H9 (cell line): ENCODE measurements at regions not wholly inside any gene's neighbourhood (a gene's known extent, or its start where the extent isn't known, plus 50 kb on each side); places are given as distances from the start of the nearest gene placed in this dataset.

Experiments used
- DNase-seq: peaks from one replicate; pipeline ENCODE4 v3.0.0-alpha.2; 2017
- H2AFZ ChIP-seq: one replicate; pipeline ENCODE4 v1.6.1; 2013; ENCODE audit warnings: mild to moderate bottlenecking, low read length, control low read depth, moderate library complexity
- H2AK5ac ChIP-seq: 2 replicates; pipeline ENCODE4 v1.6.1; 2013; ENCODE audit warnings: low read length, control low read depth, mixed read lengths; ENCODE audit not compliant: insufficient read length
- H2BK120ac ChIP-seq: one replicate; pipeline ENCODE4 v1.6.1; 2013; ENCODE audit warnings: low read depth, mild to moderate bottlenecking, low read length, control low read depth, inconsistent platforms; ENCODE audit not compliant: poor library complexity, severe bottlenecking
- H2BK12ac ChIP-seq: 2 replicates; pipeline ENCODE4 v1.6.1; 2013; ENCODE audit warnings: low read length, control low read depth, mixed read lengths, low read depth; ENCODE audit not compliant: insufficient read length
- H2BK15ac ChIP-seq: 2 replicates; pipeline ENCODE4 v1.6.1; 2013; ENCODE audit warnings: low read depth, low read length, control low read depth
- H2BK20ac ChIP-seq: one replicate; pipeline ENCODE4 v1.6.1; 2013; ENCODE audit warnings: low read depth, mild to moderate bottlenecking, low read length, control low read depth, inconsistent platforms; ENCODE audit not compliant: poor library complexity, severe bottlenecking
- H2BK5ac ChIP-seq: 2 replicates; pipeline ENCODE4 v1.6.1; 2013; ENCODE audit warnings: low read length, control low read depth, mixed read lengths; ENCODE audit not compliant: insufficient read length
- H3K14ac ChIP-seq: 2 replicates; pipeline ENCODE4 v1.6.1; 2013; ENCODE audit warnings: low read length, control low read depth; ENCODE audit not compliant: insufficient read depth
- H3K18ac ChIP-seq: 2 replicates; pipeline ENCODE4 v1.6.1; 2013; ENCODE audit warnings: low read depth, mild to moderate bottlenecking, mixed read lengths, low read length, control low read depth; ENCODE audit not compliant: insufficient read length
- H3K23ac ChIP-seq: 2 replicates; pipeline ENCODE4 v1.6.1; 2013; ENCODE audit warnings: low read length, control low read depth, mixed read lengths, low read depth; ENCODE audit not compliant: insufficient read length
- H3K23me2 ChIP-seq: 2 replicates; pipeline ENCODE4 v1.6.1; 2013; ENCODE audit warnings: low read depth, mild to moderate bottlenecking, mixed read lengths, low read length, control low read depth; ENCODE audit not compliant: insufficient read length, poor library complexity, severe bottlenecking
- H3K27ac ChIP-seq: 2 replicates; pipeline ENCODE4 v1.5.1; 2013; ENCODE audit warnings: low read length, control low read depth, mixed read lengths, low read depth; ENCODE audit not compliant: insufficient read length
- H3K27me3 ChIP-seq: 2 replicates; pipeline ENCODE4 v1.6.1; 2013; ENCODE audit warnings: low read length, control low read depth, inconsistent platforms; ENCODE audit not compliant: insufficient read depth
- H3K4ac ChIP-seq: 2 replicates; pipeline ENCODE4 v1.6.1; 2013; ENCODE audit warnings: low read depth, mild to moderate bottlenecking, control low read depth, inconsistent platforms, low read length, moderate library complexity
- H3K4me1 ChIP-seq: 2 replicates; pipeline ENCODE4 v1.6.1; 2013; ENCODE audit warnings: low read length, control low read depth, inconsistent platforms; ENCODE audit not compliant: insufficient read depth
- H3K4me2 ChIP-seq: 2 replicates; pipeline ENCODE4 v1.6.1; 2013; ENCODE audit warnings: low read length, control low read depth, mixed read lengths; ENCODE audit not compliant: insufficient read length, insufficient read depth
- H3K56ac ChIP-seq: 2 replicates; pipeline ENCODE4 v1.6.1; 2013; ENCODE audit warnings: low read depth, mild to moderate bottlenecking, mixed read lengths, low read length, control low read depth; ENCODE audit not compliant: insufficient read length
- H3K79me1 ChIP-seq: 2 replicates; pipeline ENCODE4 v1.6.1; 2013; ENCODE audit warnings: low read depth, mild to moderate bottlenecking, moderate library complexity, low read length, control low read depth, inconsistent platforms; ENCODE audit not compliant: insufficient read depth, poor library complexity, severe bottlenecking
- H3K79me2 ChIP-seq: 2 replicates; pipeline ENCODE4 v1.6.1; 2013; ENCODE audit warnings: low read length, control low read depth, inconsistent platforms; ENCODE audit not compliant: insufficient read depth
- H3K9ac ChIP-seq: 2 replicates; pipeline ENCODE4 v1.6.1; 2013; ENCODE audit warnings: low read length, control low read depth, mixed read lengths; ENCODE audit not compliant: insufficient read length; ENCODE audit errors: extremely low read depth
- H3K9me3 ChIP-seq: one replicate; pipeline ENCODE4 v1.6.1; 2013; ENCODE audit warnings: low read depth, low read length, inconsistent platforms; ENCODE audit not compliant: control insufficient read depth
- H3T11ph ChIP-seq: one replicate; pipeline ENCODE4 v1.6.1; 2013; ENCODE audit warnings: mild to moderate bottlenecking, low read length, control low read depth, inconsistent platforms
- H4K20me1 ChIP-seq: one replicate; pipeline ENCODE4 v1.6.1; 2013; ENCODE audit not compliant: control insufficient read depth, insufficient read length, insufficient read depth
- H4K5ac ChIP-seq: 2 replicates; pipeline ENCODE4 v1.6.1; 2013; ENCODE audit warnings: low read depth, mild to moderate bottlenecking, mixed read lengths, low read length, control low read depth; ENCODE audit not compliant: insufficient read length
- H4K8ac ChIP-seq: replicated peaks from 2 replicates; pipeline ENCODE4 v1.6.1; 2013; ENCODE audit warnings: low read length, control low read depth, mixed read lengths, low read depth; ENCODE audit not compliant: insufficient read length
- H4K91ac ChIP-seq: 2 replicates; pipeline ENCODE4 v1.6.1; 2013; ENCODE audit warnings: low read depth, mild to moderate bottlenecking, moderate library complexity, mixed read lengths, low read length, control low read depth; ENCODE audit not compliant: insufficient read length
- H3K27ac Mint-ChIP-seq, 3 experiments: 2 replicates in 2 of 3; 3 replicates in 1 of 3; pipeline ENCODE4 v1.8.0; 2020 to 2021; ENCODE audit warnings: mixed read lengths in 3 of 3, mild to moderate bottlenecking in 1 of 3, moderate library complexity in 1 of 3
- H3K27me3 Mint-ChIP-seq: 2 replicates; pipeline ENCODE4 v1.8.0; 2021; ENCODE audit warnings: low read depth, mild to moderate bottlenecking, moderate library complexity, mixed read lengths
- H3K36me3 Mint-ChIP-seq, 3 experiments: 2 replicates in 2 of 3; 3 replicates in 1 of 3; pipeline ENCODE4 v1.8.0; 2020 to 2021; ENCODE audit warnings: low read depth in 3 of 3, mixed read lengths in 3 of 3; ENCODE audit not compliant: insufficient read depth in 1 of 3
- H3K4me1 Mint-ChIP-seq, 2 experiments: 2 replicates each; pipeline ENCODE4 v1.8.0; 2020; ENCODE audit warnings: mixed read lengths in 2 of 2
- H3K4me3 Mint-ChIP-seq, 2 experiments: 2 replicates in 1 of 2; 3 replicates in 1 of 2; pipeline ENCODE4 v1.8.0; 2020 to 2021; ENCODE audit warnings: mild to moderate bottlenecking in 2 of 2, mixed read lengths in 2 of 2, moderate library complexity in 1 of 2
- H3K9me3 Mint-ChIP-seq, 2 experiments: 2 replicates in 1 of 2; 3 replicates in 1 of 2; pipeline ENCODE4 v1.8.0; 2020; ENCODE audit warnings: mild to moderate bottlenecking in 2 of 2, mixed read lengths in 2 of 2, moderate library complexity in 1 of 2
- WGBS: extraction: QIAGEN DNeasy Blood & Tissue Kit; methylation state at CpG from one replicate; pipeline ENCODE4 v1.1.7; 2013; ENCODE audit warnings: missing lambda C conversion rate, low lambda C conversion rate, mixed read lengths; ENCODE audit not compliant: insufficient read length; ENCODE audit errors: extremely low coverage; 5-methylcytosine and 5-hydroxymethylcytosine counted together
- TF ChIP-seq, protein P1 (sequence below): fragments of 200-600 bp; sonication (generic); conservative IDR thresholded peaks from 3 replicates; pipeline ENCODE4 v1.8.0; 2021; ENCODE audit warnings: antibody characterized with exemption, mild to moderate bottlenecking

DNA sequence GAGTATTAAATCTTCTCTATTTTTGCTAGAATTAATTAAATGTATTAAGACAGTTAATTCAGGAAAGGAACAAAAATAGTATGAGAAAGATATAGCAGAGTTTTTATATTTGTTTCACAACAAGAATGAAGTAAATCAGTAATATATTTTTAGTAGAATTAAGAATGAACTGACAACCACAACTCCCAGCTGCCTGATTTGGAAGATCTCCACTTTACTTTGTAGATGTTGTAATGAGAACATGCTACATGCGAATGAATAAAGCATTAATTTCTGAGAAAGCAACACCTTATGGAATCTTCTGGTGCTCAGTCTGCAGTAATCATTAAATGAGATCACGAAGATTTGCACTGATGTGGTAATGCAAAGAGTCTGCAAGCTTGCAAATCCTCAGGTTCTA, 695.6 kb upstream of the PCDH7 start:
- no peak overlapping the region for H3K27ac Mint-ChIP-seq
- H3K36me3 Mint-ChIP-seq, result no peaks in the 10 kb centered on the region
- Histone ChIP-seq H3K4ac (no peak overlapping the region), H4K91ac (no peak overlapping the region), H3K56ac (no peak overlapping the region), H2BK20ac (no peak overlapping the region), H3K79me1 (no peaks in the 10 kb centered on the region), H3K9ac (no peak overlapping the region), H3K27ac (no peak overlapping the region), H2AK5ac (no peak overlapping the region), H3K27me3 (no peaks in the 10 kb centered on the region), H4K20me1 (no peaks in the 10 kb centered on the region), H3K23ac (no peak overlapping the region), H2BK15ac (no peak overlapping the region), H3K23me2 (no peaks in the 10 kb centered on the region), H3K4me1 (no peaks in the 10 kb centered on the region), H2BK5ac (no peak overlapping the region), H4K8ac (no peak overlapping the region), H2BK12ac (no peak overlapping the region), H3K79me2 (no peaks in the 10 kb centered on the region), H4K5ac (no peak overlapping the region), H3K9me3 (no peaks in the 10 kb centered on the region), H2AFZ (no peak overlapping the region), H3K18ac (no peak overlapping the region), H3T11ph (no peak overlapping the region), H2BK120ac (no peak overlapping the region), H3K14ac (no peak overlapping the region), H3K4me2 (no peak overlapping the region)
- H3K4me3 Mint-ChIP-seq, result no peak overlapping the region
- DNase-seq, result no peak
- no peaks in the 10 kb centered on the region; a peak in 3 of 5 replicates for H3K9me3 Mint-ChIP-seq
- H3K27me3 Mint-ChIP-seq, result no peaks in the 10 kb centered on the region
- TF ChIP-seq, protein P1, sequence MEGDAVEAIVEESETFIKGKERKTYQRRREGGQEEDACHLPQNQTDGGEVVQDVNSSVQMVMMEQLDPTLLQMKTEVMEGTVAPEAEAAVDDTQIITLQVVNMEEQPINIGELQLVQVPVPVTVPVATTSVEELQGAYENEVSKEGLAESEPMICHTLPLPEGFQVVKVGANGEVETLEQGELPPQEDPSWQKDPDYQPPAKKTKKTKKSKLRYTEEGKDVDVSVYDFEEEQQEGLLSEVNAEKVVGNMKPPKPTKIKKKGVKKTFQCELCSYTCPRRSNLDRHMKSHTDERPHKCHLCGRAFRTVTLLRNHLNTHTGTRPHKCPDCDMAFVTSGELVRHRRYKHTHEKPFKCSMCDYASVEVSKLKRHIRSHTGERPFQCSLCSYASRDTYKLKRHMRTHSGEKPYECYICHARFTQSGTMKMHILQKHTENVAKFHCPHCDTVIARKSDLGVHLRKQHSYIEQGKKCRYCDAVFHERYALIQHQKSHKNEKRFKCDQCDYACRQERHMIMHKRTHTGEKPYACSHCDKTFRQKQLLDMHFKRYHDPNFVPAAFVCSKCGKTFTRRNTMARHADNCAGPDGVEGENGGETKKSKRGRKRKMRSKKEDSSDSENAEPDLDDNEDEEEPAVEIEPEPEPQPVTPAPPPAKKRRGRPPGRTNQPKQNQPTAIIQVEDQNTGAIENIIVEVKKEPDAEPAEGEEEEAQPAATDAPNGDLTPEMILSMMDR, result no peak
- no CpG with 5 or more reads among the region's 2 CpGs for WGBS
- H3K4me1 Mint-ChIP-seq, result no peaks in the 10 kb centered on the region
